Panc1 (cell line): ENCODE measurements at regions not wholly inside any gene's neighbourhood (a gene's known extent, or its start where the extent isn't known, plus 50 kb on each side); places are given as distances from the start of the nearest gene placed in this dataset.

Experiments
- CTCF ChIP-seq: fragments of 450-650 bp; IDR thresholded peaks from 2 replicates; pipeline ENCODE4 v1.5.1; 2017; ENCODE audit warnings: mild to moderate bottlenecking
- TCF7L2 ChIP-seq: IDR thresholded peaks from 2 replicates; pipeline ENCODE4 v1.6.1; 2011; ENCODE audit warnings: mild to moderate bottlenecking, low read depth, low read length, inconsistent platforms

- TF ChIP-seq TCF7L2, result no peak
- TF ChIP-seq CTCF, result no peak
Measured at GRCh38 chr12:83753904-83754303, 1067.2 kb downstream of the TMTC2 start.
